GM23248 (cell line): ENCODE measurements at regions not wholly inside any gene's neighbourhood (a gene's known extent, or its start where the extent isn't known, plus 50 kb on each side); places are given as distances from the start of the nearest gene placed in this dataset.

Experiments
- DNase-seq: peaks from one replicate; pipeline ENCODE4 v3.0.0-alpha.2; 2015
- H2AFZ ChIP-seq: fragments of 200-600 bp; sonication (generic); 2 replicates; pipeline ENCODE4 v1.6.1; 2016; ENCODE audit warnings: antibody characterized with exemption
- H3F3A ChIP-seq: fragments of 200-600 bp; sonication (generic); 2 replicates; pipeline ENCODE4 v1.6.1; 2016; ENCODE audit warnings: mild to moderate bottlenecking, antibody characterized with exemption, mixed run types; ENCODE audit not compliant: insufficient read depth
- H3K27ac ChIP-seq: fragments of 200-600 bp; sonication (generic); 2 replicates; pipeline ENCODE4 v1.5.1; 2016; ENCODE audit warnings: mild to moderate bottlenecking
- H3K27me3 ChIP-seq: fragments of 200-600 bp; sonication (generic); replicated peaks from 2 replicates; pipeline ENCODE4 v1.6.1; 2016; ENCODE audit warnings: mild to moderate bottlenecking; ENCODE audit not compliant: insufficient read depth
- H3K36me3 ChIP-seq: fragments of 200-600 bp; sonication (generic); 2 replicates; pipeline ENCODE4 v1.6.1; 2016; ENCODE audit warnings: low read depth, mild to moderate bottlenecking
- H3K4me1 ChIP-seq: fragments of 200-600 bp; sonication (generic); 2 replicates; pipeline ENCODE4 v1.6.1; 2016; ENCODE audit warnings: mild to moderate bottlenecking; ENCODE audit not compliant: insufficient read depth
- H3K4me2 ChIP-seq: fragments of 200-600 bp; sonication (generic); one replicate; pipeline ENCODE4 v1.6.1; 2016; ENCODE audit warnings: mild to moderate bottlenecking; ENCODE audit not compliant: unreplicated experiment
- H3K4me3 ChIP-seq: fragments of 200-600 bp; sonication (generic); 2 replicates; pipeline ENCODE4 v1.5.1; 2016; ENCODE audit warnings: mild to moderate bottlenecking
- H3K79me2 ChIP-seq: fragments of 200-600 bp; sonication (generic); 2 replicates; pipeline ENCODE4 v1.6.1; 2016; ENCODE audit warnings: mild to moderate bottlenecking; ENCODE audit not compliant: insufficient read depth
- H3K9ac ChIP-seq: fragments of 200-600 bp; sonication (generic); 2 replicates; pipeline ENCODE4 v1.6.1; 2016; ENCODE audit warnings: mild to moderate bottlenecking
- H3K9me2 ChIP-seq: fragments of 200-600 bp; sonication (generic); 2 replicates; pipeline ENCODE4 v1.6.1; 2016; ENCODE audit warnings: mixed run types, mild to moderate bottlenecking, moderate library complexity; ENCODE audit not compliant: insufficient read depth
- H3K9me3 ChIP-seq: fragments of 200-600 bp; sonication (generic); one replicate; pipeline ENCODE4 v1.6.1; 2017; ENCODE audit warnings: low read depth
- H4K20me1 ChIP-seq: fragments of 200-600 bp; sonication (generic); 2 replicates; pipeline ENCODE4 v1.6.0; 2016; ENCODE audit not compliant: insufficient read depth
- EZH2 ChIP-seq: fragments of 200-600 bp; sonication (generic); IDR thresholded peaks from 2 replicates; pipeline ENCODE4 v1.6.1; 2018; ENCODE audit warnings: antibody characterized with exemption, mild to moderate bottlenecking; ENCODE audit not compliant: insufficient read depth, poor library complexity, severe bottlenecking
- EZH2phosphoT487 ChIP-seq: fragments of 200-600 bp; sonication (generic); IDR thresholded peaks from 2 replicates; pipeline ENCODE4 v1.6.1; 2018; ENCODE audit warnings: antibody characterized with exemption, moderate library complexity, mild to moderate bottlenecking, low read depth; ENCODE audit not compliant: insufficient read depth
- WGBS, 2 experiments: methylation state at CpG; one replicate each; pipeline ENCODE4 v1.1.6; 2015 to 2017; ENCODE audit warnings: low lambda C conversion rate in 2 of 2, low coverage in 1 of 2; ENCODE audit errors: missing lambda C conversion rate in 2 of 2; 5-methylcytosine and 5-hydroxymethylcytosine counted together
- in situ Hi-C: fragments of 300-500 bp; cut with MboI; formaldehyde crosslinking; loops from 2 replicates; pipeline ENCODE4 v1.15.0; 2020

GRCh38 chr18:71665131-71665530 lies 879.0 kb downstream of the CBLN2 start:
- Histone ChIP-seq H3K9ac (no peak overlapping the region), H3K27me3 (no peaks in the 10 kb centered on the region), H3K4me3 (no peak overlapping the region), H3F3A (no peaks in the 10 kb centered on the region), H3K79me2 (no peaks in the 10 kb centered on the region), H3K4me1 (no peaks in the 10 kb centered on the region), H3K36me3 (no peaks in the 10 kb centered on the region), H3K9me3 (no peaks in the 10 kb centered on the region), H3K9me2 (no peaks in the 10 kb centered on the region), H4K20me1 (no peaks in the 10 kb centered on the region), H3K27ac (no peak overlapping the region), H2AFZ (no peak overlapping the region), H3K4me2 (no peak overlapping the region)
- TF ChIP-seq EZH2phosphoT487 (no peak), EZH2 (no peak)
- in situ Hi-C loops, result no loop called here
- DNase-seq, result no peak

GRCh38 chr18:71643822-71644221 lies 900.3 kb downstream of the CBLN2 start:
- no peak overlapping the region for H2AFZ ChIP-seq
- WGBS, 2 experiments, result 56 to 63% methylated on average over 12 of the region's 12 CpGs
- no peaks in the 10 kb centered on the region for H3K36me3 ChIP-seq
- no peaks in the 10 kb centered on the region for H3K79me2 ChIP-seq
- H3K9me2 ChIP-seq, result no peaks in the 10 kb centered on the region
- H3K4me2 ChIP-seq, result no peak overlapping the region
- H3K27ac ChIP-seq, result no peak overlapping the region
- no peaks in the 10 kb centered on the region for H3K4me1 ChIP-seq
- no peak overlapping the region for H3K4me3 ChIP-seq
- no peak for TF ChIP-seq EZH2phosphoT487
- TF ChIP-seq EZH2, result no peak
- no peak for DNase-seq
- no peaks in the 10 kb centered on the region for H3K27me3 ChIP-seq
- in situ Hi-C loops, result no loop called here
- H3K9me3 ChIP-seq, result no peaks in the 10 kb centered on the region
- H4K20me1 ChIP-seq, result no peaks in the 10 kb centered on the region
- H3F3A ChIP-seq, result no peaks in the 10 kb centered on the region
- H3K9ac ChIP-seq, result no peak overlapping the region

- DNase-seq, result no peak
- in situ Hi-C loops, result no loop called here
These were observed 913.4 kb downstream of the CBLN2 start for GRCh38 chr18:71630696-71631095.

GRCh38 chr18:71625556-71626090 lies 918.5 kb downstream of the CBLN2 start:
- 0 to 14% methylated on average over 1 of the region's 1 CpG for WGBS, 2 experiments

More at GRCh38 chr18:71630696-71631095, 913.4 kb downstream of the CBLN2 start:
- H3K4me2 ChIP-seq, result no peak overlapping the region
- no peaks in the 10 kb centered on the region for H3K79me2 ChIP-seq
- H2AFZ ChIP-seq, result no peak overlapping the region
- H3K4me1 ChIP-seq, result no peaks in the 10 kb centered on the region
- no peaks in the 10 kb centered on the region for H3K36me3 ChIP-seq
- H3K9ac ChIP-seq, result no peak overlapping the region
- 30% methylated on average over 3 of the region's 3 CpGs for WGBS, 2 experiments
- H3K9me3 ChIP-seq, result peaks cover 5% of the 10 kb centered on the region
- TF ChIP-seq EZH2phosphoT487 (no peak), EZH2 (no peak)
- H3K27ac ChIP-seq, result no peak overlapping the region
- H3K4me3 ChIP-seq, result no peak overlapping the region
- H4K20me1 ChIP-seq, result no peaks in the 10 kb centered on the region
- H3K9me2 ChIP-seq, result no peaks in the 10 kb centered on the region
- no peaks in the 10 kb centered on the region for H3K27me3 ChIP-seq
- no peaks in the 10 kb centered on the region for H3F3A ChIP-seq

GRCh38 chr18:71598374-71598773 lies 945.8 kb downstream of the CBLN2 start:
- Histone ChIP-seq H3K4me1 (no peaks in the 10 kb centered on the region), H4K20me1 (no peaks in the 10 kb centered on the region), H3K9ac (no peak overlapping the region), H3K9me3 (peaks cover 10% of the 10 kb centered on the region), H3K4me2 (no peak overlapping the region), H3K4me3 (no peak overlapping the region), H3K36me3 (no peaks in the 10 kb centered on the region), H3F3A (no peaks in the 10 kb centered on the region), H3K79me2 (no peaks in the 10 kb centered on the region), H3K27ac (no peak overlapping the region), H3K9me2 (no peaks in the 10 kb centered on the region), H2AFZ (no peak overlapping the region), H3K27me3 (no peaks in the 10 kb centered on the region)
- TF ChIP-seq EZH2phosphoT487 (no peak), EZH2 (no peak)
- DNase-seq, result no peak
- in situ Hi-C loops, result no loop called here
- WGBS, 2 experiments, result 8 to 10% methylated on average over 1 of the region's 1 CpG

More at GRCh38 chr18:71625556-71626090, 918.5 kb downstream of the CBLN2 start:
- H3K4me2 ChIP-seq, result no peak overlapping the region
- no peaks in the 10 kb centered on the region for H3F3A ChIP-seq
- DNase-seq, result no peak
- no peaks in the 10 kb centered on the region for H3K36me3 ChIP-seq
- no peaks in the 10 kb centered on the region for H3K4me1 ChIP-seq
- no peaks in the 10 kb centered on the region for H3K79me2 ChIP-seq
- H3K9me3 ChIP-seq, result peaks cover 8% of the 10 kb centered on the region
- H3K4me3 ChIP-seq, result no peak overlapping the region
- no peak for TF ChIP-seq EZH2phosphoT487
- TF ChIP-seq EZH2, result no peak
- no peak overlapping the region for H3K27ac ChIP-seq
- H3K27me3 ChIP-seq, result no peaks in the 10 kb centered on the region
- no peak overlapping the region for H2AFZ ChIP-seq
- H3K9ac ChIP-seq, result no peak overlapping the region
- H4K20me1 ChIP-seq, result no peaks in the 10 kb centered on the region
- H3K9me2 ChIP-seq, result no peaks in the 10 kb centered on the region
- in situ Hi-C loops, result no loop called here
